Activated T-helper 9 cell treated with anti-CD3 and anti-CD28 coated beads, Interleukin-2, amount 50 U/mL, for 16 hours (primary cell): ENCODE measurements at regions not wholly inside any gene's neighbourhood (a gene's known extent, or its start where the extent isn't known, plus 50 kb on each side); places are given as distances from the start of the nearest gene placed in this dataset.

ENCODE experiments used
- DNase-seq: peaks from one replicate; pipeline ENCODE4 v3.0.0-alpha.2; 2020; ENCODE audit warnings: low read depth

DNA sequence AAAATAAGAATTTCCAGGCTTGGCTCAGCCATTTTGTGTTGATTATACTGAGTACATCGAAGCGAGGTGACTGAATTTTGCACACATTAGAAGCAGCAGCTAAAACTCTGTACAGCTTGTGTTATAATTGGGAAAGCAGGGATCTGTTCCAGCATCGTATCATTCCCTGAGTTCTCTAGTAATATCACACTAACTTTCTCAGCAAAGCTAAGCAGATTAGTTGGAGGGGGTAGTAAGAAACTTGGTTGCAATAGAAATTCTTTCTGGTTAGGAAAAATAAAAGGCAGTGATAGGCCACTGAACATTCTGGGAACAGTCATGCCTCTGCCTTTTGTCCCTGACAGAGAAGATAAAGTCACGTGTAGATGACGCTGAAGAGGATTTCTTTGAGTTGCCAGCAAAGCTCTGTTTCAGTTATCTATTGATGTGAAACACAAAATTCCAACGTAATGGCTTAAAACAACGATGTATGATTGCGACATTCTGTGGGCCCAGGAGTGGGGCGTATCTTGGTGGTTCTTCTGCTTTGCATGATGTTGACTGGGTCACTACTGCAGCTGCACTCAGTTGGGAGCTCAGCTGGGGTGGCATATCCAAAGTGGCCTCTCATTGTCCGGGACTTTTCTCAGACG, 202.1 kb upstream of the MEX3C start:
- DNase-seq: no peak

DNA sequence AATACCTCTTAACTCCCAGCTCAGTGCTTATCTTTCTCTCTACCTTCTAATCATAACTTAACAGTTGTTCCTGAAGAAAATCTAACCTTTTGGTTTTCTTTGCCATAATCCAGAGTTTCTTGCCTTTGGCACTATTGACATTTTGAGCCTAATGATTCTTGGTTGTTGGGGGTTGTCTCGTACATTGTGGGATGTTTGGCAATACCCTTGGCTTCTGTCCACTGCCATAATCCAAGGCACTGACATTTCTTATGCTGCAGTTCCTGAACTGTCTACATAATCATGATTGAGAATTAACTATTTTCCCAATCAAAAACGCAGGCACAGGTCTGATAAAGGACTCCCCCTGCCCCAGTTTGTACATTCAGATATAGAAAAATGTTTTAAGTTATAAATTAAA, 203.2 kb upstream of the MEX3C start:
- no peak for DNase-seq

DNA sequence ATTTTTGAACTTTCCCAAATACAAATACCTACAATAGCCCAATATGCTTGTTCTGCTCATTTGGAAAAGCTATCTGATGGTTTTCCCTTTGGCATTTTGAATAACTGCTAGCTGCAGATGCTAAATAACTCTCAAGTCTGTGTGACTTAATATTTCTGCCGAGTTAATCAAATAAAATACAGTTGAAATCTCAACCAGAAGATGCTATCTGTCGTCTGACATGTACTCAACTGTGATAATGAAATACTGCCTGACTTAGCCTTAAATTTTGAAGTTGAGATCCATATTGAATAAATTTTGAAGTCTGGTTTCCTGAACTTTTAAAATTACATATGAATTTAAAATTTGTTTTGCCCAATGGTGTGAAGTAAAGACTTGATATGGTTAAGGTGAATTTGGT, 204.4 kb upstream of the MEX3C start:
- DNase-seq: no peak

DNA sequence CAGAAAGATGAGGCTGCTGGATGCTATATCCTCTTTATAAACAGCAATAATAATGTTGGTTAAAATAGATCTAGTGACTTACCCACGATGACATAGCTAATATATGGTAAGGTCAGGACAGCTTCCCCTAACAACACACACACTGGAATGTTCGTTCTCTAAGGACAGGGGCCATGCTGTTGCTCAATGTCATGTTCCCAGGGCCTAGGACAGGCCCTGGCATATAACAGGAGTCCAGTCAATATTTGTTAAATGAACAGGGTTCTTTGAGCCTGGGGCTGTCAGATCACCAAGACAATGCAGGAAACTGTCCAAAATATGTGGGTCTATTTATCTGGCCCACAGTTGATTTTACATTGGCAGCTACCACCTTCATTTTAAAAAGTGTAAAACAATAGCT, 207.1 kb upstream of the MEX3C start:
- DNase-seq: no peak

DNA sequence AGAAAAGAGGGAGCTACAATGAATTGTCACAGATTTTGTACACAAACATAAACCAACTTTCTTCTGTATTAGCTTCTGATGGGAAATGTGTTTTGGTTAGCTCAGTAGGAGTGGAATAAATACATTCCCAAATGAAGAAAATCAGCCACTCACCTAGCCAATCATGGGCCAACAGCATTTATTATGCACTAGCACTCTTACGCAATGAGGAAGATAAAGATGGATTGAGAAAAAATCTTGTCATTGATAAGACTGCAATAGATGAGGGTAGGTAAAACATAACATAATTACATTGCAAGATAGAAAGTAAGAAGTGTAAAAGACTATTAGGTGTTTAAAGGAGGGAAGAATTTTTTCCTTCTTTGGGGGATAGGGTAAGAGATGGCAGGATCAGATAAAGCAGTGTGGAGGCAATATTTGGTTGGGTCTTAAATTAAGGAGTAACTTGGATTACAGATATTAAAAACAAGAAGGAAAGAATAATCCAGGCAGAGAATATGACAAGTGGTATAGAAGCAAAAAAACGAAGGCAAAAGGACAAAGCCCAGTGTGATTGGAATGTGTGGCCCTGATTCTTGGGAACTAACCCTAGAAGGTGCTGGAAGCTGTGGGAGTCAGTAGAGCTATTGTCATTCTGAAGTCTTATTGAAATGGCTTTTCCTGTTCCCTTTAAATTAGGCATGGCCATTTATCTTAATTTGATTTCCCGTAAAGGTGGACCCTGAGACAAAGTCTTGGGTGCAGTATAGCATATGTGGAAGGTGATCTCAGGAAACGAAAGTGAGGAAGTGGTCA, 208.4 kb upstream of the MEX3C start:
- DNase-seq: no peak

DNA sequence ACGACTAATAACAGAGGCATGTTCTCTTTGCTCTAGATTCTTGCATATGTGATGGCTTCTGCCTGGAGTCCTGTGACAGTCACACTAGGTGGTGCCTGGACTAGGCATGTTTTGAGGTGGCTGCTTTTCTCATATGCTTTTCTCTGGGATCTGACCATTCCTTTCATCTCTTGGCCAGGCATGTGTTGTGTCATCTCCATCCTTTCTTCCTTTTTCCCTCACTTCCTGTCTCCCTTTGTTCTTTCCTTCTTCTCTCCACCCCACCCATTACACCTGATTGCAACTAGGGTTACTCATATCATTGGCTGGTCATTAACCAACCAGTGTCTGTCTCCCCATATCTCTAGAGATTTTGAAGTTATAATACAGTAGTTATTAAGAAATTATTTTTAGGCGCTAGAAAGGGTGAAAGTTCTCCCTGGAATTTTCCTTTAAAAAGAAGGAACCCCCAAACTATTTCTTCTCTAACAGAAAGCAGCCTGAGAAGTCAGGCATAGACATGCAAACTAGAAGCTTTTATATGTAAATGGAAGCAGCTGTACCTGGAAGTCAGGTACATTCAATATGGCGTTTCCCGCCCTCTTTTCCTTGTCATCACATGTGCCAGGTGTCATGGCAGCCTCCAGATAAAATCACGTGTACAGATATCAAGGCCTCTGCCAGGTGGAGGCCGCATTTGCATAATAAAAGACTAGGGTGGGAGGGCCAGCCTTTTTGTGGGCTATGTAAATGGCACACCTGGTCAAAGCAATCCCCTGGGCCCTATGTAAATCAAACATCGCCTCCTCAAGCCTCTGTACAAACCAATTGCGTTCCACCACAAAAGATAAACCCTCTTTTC, 220.4 kb upstream of the MEX3C start:
- DNase-seq: no peak

DNA sequence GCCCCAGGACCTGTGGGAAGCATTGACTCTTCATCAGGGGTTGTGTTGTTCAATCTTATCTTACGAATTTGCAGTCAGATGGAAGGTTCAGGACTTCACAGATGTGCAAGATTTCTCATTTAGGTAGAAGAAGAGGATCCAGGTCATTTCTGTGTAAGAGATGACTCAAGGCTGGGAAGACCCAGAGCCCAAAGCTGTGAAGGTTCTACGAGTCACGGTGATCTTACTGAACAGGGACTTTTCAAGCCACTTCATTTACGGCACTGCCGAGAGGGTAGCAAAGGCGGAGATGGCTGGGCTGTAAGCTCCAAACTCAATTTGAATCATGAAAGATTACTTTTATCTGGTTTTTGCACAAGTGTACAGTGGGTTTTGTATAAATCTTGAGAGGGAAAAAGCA, 228.0 kb upstream of the MEX3C start:
- DNase-seq: no peak

DNA sequence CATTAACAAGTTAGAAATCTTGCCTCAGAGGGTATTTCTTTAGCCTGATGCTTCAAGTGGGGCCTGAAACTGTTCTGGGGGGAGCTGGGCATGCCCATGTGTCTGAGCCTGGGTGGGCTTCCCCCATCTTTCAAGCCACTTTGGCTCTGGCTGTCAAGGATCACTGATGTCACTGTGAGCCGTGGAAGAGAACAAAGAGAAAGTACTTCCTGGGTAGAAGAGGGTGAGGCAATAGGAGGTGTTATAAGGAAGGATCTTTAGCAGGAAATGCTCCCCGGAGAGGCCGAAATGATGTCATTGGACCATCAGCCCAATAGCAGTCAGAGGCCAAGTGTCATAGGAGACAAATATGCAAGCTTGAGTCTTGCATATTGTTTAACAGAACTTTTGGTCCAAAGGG, 228.4 kb upstream of the MEX3C start:
- DNase-seq: no peak

DNA sequence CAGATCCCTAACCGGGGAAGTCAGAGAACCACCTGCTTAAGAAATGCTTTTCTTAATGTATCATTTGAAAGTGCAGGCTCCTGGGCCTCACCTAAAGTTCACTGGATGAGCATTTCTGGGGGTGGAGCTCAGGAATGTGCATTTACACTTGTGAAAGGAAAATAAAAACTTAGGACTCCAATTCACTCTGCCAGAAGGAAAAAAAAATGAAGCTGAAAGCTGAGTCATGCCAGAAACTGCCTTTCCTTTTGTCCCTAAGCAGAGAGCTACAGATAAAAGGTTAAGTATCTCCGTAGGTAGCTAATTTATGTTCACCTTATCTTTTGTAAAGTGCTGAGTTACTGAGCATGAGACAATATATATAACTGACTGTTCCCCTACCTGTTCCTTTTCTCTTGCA, 229.5 kb upstream of the MEX3C start:
- DNase-seq: no peak

DNA sequence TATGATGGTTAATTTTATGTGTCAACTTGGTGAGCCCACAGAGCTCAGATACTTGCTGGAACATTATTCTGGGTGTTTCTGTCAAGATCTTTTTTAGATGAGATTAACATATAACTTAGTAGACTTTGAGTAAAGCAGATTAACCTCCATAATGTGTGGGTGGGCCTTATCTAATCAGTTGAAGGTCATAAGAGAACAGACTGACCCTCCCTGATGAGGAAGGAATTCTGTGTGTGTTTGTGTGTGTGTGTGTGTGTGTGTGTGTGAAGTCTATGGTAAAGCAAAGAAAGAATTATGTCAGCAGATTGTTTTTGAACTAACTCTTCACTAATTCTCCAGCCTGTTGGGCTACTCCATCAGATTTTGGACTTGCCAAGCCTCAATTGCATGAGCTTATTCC, 232.2 kb upstream of the MEX3C start:
- no peak for DNase-seq

DNA sequence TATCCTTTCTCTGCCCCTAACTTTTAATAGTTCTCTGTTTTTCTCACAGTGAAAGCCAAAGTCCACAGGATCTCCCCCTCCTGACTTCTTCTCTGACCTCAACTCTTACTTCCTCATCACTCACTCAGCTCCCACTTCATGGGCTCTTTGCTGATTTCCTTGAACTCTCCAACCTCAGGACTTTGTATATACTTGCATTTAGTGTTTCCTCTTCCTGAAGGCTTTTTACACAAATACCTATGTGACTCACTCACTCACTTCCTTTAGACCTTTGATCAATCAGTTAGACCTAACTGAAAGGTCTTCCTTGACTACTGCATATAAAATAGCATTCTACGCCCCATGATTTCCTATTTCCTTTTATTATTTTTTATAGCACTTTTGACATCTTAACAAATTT, 233.1 kb upstream of the MEX3C start:
- DNase-seq: no peak

DNA sequence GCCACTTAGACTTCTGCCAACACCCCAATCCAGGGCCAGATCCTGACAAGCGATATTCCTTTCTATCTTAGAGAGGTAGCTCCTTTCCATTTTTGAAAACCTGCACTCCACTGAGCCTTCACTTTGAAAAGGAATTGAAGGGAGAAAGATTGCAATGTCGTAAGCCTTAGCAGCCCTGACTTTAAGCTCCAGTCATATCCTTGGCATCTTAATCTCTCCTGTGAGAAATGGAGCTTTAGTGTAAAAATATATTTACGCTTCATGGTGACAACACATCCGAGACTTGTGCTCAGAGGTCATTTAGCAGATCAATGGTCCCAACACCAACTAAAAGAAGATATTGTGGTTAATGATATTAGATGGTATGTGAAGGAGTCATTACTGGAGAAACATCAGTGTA, 235.8 kb upstream of the MEX3C start:
- no peak for DNase-seq

DNA sequence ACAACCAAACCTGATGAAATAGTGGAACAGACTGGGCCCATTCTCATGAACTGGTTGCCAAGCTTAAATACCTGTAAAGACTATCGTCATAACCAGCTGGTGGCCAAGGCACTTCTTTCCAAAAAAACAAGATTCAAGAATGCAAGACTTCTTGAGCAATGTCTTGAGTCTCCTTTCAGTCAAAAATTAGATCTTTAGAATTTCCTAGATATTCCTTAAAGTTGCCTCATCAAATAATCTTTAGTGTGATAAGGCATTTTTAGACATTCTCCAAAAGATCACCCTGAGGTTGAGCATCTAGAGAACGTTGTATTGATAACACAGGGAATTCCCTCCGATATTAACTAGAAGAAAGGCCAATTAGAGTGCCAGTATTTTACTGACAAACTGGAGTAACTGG, 236.4 kb upstream of the MEX3C start:
- DNase-seq: no peak

DNA sequence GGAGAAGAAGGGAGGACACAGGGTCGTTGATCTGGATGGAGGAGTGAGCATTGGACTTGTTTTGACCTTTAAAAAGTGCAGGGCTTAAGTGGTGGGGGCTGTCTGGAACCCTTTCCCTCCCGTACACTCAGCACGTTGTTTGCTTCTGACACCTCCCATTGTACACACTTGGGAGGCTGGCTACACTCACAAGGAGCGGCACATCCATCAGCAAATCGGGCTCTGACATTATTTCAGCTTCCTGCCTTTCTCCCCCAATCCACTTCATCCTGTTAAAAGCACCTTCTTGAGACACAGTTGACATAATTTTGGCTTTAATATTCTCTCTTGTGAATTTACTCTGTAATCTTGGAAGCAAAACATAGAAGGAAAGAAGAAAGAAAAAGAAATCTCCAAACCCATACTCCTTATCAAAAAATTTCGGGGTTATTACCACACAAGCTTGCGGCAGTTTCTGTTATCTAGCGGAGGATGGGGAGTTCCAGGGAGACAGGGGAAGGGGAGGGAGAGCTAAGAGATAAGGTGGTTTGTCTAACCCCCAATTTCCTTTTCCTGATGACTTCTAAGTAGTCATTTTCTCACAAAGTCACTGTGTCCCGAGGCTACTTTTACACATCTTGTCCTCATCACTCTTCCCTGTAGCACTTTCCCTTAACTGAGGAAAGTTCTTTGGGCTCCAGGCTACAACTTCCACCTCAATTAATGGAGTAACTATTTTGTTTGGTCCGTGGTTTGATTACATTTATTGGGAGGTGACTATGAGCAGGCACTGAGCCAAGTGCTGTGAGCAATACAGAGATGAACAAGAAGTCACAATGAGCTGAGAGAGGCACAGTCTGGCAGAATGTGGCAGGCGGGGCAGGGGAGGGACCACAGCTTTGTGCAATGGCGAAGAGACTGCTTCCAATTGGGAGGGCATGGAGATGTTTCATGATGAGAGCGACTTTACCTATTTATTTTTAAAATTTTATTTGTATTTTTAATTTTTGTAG, 240.1 kb upstream of the MEX3C start:
- DNase-seq: no peak

DNA sequence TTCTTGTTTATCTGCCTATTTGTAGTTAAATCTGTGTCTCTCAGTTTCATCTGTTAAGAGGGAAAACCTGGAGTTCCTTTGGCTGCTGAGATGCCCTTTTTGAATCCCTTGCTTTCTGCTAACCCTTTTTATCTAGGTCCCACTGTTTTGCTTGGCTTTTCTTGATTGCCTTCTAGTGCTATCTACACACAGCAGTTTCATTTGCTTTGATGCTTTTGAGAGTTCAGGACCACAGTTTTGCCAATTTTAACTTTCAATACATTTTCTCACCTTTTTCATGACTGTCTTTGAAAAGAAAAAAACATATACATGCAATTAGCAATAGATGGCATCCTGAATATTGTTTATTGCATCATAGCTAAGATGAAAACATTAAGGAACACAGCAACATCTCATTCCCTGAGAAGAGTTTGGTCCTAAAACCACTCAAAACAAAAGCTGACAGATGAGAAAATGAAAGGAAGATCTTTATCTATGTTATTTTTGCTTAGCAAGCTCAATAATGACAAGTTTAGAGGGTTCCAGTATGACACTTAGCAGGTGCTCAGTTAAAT, 241.4 kb upstream of the MEX3C start:
- DNase-seq: no peak

DNA sequence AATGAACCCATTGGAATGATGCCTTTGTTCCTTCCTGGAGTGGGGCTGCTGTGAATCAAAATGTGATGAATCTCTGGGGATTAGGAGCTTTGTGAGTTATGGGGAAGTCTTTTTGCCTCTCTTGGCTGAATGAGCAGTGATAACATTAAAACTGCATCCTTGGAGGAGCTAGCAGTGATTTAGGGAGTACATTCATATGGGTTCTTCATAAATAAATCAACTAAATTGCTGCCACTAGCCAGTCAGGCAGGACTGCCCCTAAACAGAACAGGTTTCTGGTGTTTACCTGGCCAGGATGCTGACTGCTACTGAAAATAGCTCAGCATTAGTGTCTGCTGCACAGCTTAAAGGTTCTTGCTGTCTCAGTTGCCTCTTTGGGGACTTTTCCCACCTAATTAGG, 244.5 kb upstream of the MEX3C start:
- DNase-seq: no peak

DNA sequence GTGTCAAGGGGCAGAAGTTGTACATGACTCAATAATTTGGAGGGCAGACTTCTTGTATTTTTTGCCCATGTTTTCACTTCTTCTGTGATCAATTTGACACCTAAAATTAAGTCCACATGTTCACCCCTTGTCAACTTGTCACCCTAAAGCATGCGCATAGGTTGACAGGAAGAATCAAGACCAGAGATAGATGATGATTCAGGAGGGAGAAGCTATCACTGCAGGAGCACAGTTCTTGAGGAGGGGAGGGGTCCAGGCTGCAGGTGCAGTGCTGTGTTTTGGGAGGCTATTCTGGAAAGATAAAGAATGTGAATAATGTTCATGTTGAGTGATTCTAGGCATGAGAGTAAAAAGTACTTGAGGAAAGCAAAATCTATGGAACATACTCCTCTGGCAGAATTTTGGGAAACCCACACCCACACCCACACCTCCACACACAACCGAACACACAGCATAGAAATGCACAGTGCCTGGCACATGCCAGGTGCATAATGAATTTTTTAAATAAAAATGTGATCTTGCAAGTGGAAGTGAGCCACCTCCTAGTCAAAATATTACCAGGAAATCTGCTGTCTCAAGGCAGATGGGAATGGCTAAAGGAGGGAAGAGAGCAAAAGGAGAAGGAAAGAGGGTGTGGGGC, 249.2 kb upstream of the MEX3C start:
- no peak for DNase-seq

DNA sequence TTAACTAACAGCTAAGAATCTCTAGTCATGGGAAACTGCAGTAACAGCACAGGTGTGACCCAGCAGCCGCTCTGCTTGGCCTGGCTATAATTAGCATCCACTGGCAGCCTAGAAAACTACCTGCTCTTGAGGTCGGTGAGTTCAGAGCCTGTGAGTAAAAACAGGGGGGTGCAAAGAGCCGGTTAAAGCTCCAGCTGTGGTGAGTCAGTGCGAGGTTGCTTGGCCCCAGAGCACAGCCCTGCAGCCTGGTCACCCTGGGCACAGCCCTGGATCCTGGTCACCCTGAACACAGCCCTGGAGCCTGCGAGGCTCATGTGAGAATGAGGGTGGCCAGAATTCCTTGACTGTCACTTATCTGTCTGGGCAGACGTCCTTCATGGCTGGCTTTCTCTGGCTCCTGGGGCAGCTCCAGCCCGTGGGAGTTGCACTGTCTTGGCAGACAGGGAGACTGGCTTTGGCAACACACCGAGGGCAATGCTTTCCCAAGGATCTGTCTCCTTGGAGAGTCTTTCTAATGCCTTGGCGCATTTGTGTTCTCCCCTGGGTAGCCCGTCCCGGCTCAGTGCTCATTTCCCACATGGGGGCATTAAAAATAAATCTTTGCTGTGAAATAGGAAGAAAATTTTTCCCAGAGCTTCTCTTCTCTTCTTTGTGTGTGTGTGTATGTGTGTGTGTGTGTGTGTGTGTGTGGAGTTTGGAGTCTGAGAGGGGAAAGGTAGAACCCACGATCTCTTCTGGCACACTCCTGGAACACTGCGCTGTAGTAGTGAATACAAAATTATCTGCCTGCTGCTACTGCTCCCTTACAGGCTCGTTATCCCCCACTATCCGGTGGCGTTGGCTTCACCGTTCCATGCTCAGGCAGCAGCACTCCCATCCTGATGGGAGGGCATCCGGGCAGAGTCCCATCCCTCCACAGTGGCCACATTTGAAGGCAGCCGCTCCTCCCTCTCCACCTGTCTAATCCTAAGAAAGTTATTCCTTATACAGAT, 250.2 kb upstream of the MEX3C start:
- DNase-seq: no peak

DNA sequence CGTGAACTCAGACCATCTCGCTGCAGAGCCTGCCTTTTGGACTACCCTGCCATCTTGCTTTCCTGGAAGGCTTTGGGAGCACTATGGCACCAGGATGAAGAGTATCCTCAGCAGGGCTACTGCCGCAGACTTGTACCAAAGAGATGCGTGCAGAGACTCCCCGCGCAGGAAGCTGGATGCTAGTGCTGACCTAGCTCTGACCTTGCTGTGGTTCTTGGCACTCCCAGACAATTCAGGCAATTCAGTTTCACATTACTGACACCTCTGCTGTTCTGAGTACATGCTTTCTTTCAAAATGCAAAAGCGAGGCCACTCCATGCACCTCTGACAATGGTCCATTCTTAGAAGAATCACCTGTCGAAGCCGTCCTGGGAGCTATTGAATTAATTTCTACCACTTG, 251.5 kb upstream of the MEX3C start:
- no peak for DNase-seq

DNA sequence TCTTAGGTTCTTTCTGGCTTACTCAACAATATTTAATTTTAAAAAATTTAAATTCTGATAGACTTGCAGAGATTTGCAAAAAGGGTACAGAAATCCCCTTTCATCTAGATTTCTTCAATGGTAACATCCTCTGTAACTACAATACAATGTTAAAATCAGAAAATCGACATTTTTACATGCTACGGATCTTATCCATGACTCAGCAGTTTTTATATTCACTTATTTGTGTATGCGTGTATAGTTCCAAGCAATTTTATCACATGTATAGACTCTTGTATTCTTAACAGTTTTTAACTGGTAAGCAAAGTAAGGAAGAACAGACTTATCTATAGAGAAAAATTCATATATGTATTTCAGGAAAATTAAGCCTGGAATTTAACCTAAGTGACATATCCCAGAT, 256.1 kb upstream of the MEX3C start:
- no peak for DNase-seq
